ENCODE measurements at regions not wholly inside any gene's neighbourhood (a gene's known extent, or its start where the extent isn't known, plus 50 kb on each side); places are given as distances from the start of the nearest gene placed in this dataset.

GRCh38 chr1:84759756-84760155 lies 69.5 kb upstream of the SSX2IP start:
- no peak for DNase-seq (ENCODE audit: low read depth in 4 of 4, low spot score in 3 of 4)

- DNase-seq (ENCODE audit: low read depth in 4 of 4, low spot score in 3 of 4): no peak
Observed at GRCh38 chr1:84758968-84759491, 68.8 kb upstream of the SSX2IP start.

- no peak for DNase-seq (ENCODE audit: low read depth in 4 of 4, low spot score in 3 of 4)
Observed at GRCh38 chr1:84758476-84758875, 68.2 kb upstream of the SSX2IP start.

GRCh38 chr1:84757301-84757700 lies 67.0 kb upstream of the SSX2IP start:
- DNase-seq (ENCODE audit: low read depth in 4 of 4, low spot score in 3 of 4): no peak

DNA sequence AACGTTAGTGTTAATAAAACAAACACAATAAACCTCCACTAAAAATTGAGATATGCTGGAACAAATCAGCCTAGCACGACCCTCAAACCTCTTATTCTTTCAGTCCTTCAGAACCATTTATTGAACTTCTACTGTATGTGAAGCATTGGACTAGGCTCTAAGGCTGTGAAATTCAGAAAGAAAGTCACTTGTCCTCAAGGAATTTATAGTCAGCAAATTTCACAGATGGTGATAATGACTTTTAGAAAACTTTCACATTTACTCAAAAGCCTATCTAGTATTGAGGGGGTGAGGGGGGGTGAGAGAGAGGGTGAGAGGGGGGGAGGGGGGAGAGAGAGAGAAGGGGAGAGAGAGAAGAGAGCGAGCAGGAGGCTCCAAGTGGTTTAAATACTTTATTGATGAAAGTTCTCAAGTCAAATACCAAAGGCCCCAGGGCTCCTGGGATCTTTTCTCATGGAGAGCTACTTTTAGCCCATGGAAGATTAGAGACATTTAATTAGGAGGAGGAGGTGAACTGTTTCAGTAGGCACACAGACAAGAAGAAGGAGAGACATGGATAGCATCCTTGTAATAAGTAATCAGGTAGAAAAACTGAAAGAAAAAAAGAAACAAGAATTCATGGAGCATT lies 66.3 kb upstream of the SSX2IP start:
- DNase-seq (ENCODE audit: low read depth in 4 of 4, low spot score in 3 of 4): no peak

GRCh38 chr1:84756001-84756400 lies 65.7 kb upstream of the SSX2IP start:
- no peak for DNase-seq (ENCODE audit: low read depth in 4 of 4, low spot score in 3 of 4)

DNA sequence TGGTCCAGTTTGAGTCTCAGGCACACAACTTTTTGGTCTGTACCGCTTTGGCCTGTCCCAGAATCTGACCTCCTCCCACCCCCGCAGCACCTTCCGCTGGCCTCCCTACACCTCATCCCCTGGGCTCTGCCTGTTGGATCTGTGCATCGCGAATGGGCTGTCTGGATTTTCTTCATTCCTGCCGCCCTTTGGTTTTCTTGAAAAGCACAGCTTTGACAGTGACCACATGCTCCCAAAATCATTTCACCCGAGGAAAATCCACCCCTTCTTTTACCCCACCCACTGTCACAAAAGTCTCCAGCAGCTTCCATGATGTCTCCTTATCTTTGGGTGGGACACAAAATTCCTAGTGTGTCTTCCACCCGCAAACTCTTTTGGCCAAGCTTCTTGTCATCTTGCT lies 65.0 kb upstream of the SSX2IP start:
- DNase-seq (ENCODE audit: low read depth in 4 of 4, low spot score in 3 of 4): no peak

DNA sequence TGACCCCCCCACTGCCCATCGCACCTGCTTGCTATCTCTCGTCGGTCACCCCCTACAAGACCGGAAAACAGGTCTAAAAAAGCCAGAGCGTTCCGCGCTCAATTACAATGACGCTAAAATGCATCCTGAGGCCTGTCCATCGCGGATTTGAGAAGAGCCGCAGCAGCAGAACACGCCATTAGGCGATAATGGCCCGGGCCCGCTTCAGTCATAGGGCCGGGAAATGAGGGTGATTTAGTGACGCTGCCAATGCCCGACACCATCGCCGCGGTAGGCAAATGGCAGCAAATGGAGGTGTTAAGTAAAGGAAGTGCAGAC lies 64.1 kb upstream of the SSX2IP start:
- no peak for DNase-seq (ENCODE audit: low read depth in 4 of 4, low spot score in 3 of 4)

DNA sequence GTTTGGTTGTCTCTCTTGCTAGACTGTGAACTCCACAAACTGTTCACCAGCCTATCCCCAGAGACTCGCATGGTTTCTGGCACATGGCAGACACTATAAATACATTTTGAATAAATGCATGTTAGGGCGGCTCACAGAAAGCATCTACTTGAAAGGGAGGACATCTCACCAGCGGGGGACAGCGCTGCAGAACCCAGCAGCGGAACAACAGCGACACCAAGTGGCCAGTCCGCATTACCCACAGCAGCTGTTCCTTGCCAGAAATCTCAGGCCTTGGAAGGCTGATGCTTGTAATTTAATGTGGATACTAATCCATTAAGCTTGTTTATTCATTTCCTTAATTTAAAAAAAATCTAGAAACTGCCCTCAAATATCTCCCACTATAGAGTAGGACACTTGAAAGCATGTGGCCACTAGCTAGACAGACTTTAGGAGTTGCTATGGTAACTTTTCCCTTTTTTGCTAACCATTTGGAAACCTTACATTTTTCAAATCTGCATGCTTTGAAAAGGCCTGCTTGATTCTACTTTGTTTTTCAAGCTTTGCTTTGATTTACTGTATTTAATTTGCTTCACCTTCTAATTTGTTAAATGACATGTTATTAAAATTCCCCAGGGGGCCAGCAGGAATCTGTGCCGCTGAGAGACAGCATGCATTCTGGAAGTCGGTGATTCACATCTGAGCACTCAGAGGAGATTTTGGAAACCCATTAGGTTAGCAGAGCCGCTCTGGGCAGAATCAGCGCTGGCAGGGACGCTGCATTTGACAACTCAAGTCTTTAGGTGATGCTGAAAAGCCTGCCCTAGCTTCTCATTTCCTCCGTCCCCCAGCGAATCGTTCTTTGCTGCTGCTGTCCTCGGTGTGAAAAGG lies 63.5 kb upstream of the SSX2IP start:
- DNase-seq (ENCODE audit: low read depth in 4 of 4, low spot score in 3 of 4): peak in 3 of 4 donors; percentile 50 to 63 (median 57)

DNA sequence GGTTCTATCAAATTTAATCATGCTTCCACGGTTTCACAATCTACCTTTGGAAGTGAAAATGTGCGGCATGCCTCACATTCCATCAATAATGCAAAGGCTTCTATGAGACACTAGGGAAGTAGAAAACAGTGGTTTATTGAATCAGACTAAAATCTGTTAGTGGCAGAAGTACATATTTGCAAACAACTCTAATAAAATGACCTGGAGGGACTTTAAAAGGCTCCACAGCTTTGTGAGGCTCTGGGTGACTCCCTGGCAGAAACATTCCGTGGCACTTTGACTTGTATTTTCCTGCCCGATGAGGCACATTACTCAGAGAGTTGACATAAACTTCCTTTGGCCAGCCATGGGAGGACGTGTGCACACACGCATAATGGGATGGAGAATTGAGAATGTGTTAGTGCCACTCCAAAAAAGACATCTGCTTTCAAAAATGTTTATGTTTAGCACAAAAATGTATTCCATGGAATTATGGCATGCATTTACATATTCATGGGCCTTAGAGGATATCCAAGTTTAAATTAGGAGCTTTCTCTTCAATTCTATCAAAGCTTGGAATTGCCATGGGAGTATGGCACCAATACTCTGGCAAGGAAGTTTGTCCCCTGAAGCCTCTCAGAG lies 60.0 kb upstream of the SSX2IP start:
- DNase-seq (ENCODE audit: low read depth in 4 of 4, low spot score in 3 of 4): no peak

DNA sequence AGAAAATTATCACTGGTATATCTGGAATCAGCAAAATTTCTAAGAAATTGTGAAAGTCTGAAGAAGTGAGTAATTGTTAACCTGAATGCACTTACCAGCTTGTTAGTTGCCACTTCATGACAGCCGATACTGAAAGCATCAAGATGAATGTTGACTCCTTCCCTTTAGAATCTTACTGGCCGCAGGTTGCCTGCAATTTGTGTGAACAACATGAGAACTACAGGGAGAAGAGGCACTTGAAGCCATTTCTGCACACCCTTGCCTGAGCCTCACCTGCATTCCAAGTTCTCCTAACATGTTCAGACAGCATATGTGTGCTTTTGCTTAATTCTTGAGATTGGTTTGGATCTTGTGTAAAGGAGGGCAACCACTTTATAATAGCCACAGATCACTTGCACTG lies 59.2 kb upstream of the SSX2IP start:
- DNase-seq (ENCODE audit: low read depth in 4 of 4, low spot score in 3 of 4): no peak

DNA sequence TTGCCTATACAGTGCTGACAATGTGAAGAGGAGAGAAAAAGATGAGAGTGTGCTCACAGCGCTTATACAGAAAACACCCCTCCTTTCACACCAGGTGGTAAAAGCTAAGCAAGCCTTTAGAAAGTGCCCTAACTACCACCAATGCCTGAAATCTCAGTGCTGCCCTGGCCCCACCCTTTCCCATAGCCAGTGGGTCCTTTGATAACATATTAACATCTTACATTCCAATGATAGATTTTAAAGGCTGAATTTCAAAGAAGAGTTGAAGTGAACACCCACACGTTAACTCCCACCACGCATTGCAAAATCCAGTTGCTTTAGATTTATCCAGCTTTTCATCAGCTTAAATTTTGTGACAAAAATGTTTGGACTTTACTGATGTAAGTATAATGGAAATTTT lies 58.1 kb upstream of the SSX2IP start:
- no peak for DNase-seq (ENCODE audit: low read depth in 4 of 4, low spot score in 3 of 4)

DNA sequence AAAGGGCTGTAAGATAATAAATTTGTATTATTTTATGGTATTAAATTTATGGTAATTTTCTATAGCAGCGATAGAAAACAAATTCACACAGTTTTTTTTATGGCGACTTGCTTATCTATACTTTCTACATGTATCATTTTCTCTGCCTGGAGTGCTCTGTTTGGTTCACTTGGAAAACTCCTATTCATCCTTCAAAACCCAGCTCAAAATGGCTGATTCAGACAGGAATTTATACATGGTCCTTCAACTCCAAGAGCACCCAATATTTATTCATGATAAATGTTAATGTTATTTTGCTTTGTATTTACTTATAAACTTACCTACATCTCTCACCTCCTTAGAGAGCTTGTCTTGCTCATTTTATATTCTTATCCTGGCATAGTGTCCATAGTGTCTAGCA lies 55.6 kb upstream of the SSX2IP start:
- DNase-seq (ENCODE audit: low read depth in 4 of 4, low spot score in 3 of 4): no peak

DNA sequence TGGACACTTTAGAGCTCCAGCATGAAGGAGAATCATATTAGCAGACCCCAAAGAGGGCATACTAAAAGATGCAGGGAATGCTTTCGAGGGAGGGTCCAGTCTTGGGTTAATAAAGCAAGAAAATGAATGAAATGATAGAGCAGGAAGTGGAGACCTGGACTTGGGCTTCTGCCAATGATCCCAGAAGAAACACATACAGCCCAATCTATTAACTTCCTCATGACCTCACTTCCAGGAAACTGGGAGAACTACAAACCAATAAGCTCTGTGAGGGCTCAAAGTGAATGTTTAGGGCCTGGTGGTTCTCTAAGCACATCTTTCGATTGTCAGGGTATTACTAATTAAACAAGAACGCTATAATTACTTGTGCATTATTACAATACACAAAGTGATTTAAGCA lies 53.6 kb upstream of the SSX2IP start:
- DNase-seq (ENCODE audit: low read depth in 4 of 4, low spot score in 3 of 4): no peak

- no peak for DNase-seq (ENCODE audit: low read depth in 4 of 4, low spot score in 3 of 4)
Observed at GRCh38 chr1:84742653-84743052, 52.4 kb upstream of the SSX2IP start.

- DNase-seq (ENCODE audit: low read depth in 4 of 4, low spot score in 3 of 4): no peak
Observed at GRCh38 chr1:84740050-84740714, 49.9 kb upstream of the SSX2IP start.
